PFSK-1 (cell line): ENCODE measurements at regions not wholly inside any gene's neighbourhood (a gene's known extent, or its start where the extent isn't known, plus 50 kb on each side); places are given as distances from the start of the nearest gene placed in this dataset.

ENCODE experiments used
- FOXP2 ChIP-seq: optimal IDR thresholded peaks from 2 replicates; pipeline ENCODE3; 2011; ENCODE audit warnings: borderline replicate concordance, control low read depth, inconsistent platforms; ENCODE audit not compliant: insufficient read depth; ENCODE audit errors: extremely low read length, extremely low read depth
- REST ChIP-seq, 2 experiments: IDR thresholded peaks; 2 replicates each; pipeline versions ENCODE4 v1.6.1 to v1.8.0; 2011 to 2012; ENCODE audit warnings: low read depth in 2 of 2, low read length in 2 of 2, control low read depth in 1 of 2, inconsistent platforms in 1 of 2, mild to moderate bottlenecking in 1 of 2, moderate library complexity in 1 of 2; ENCODE audit not compliant: insufficient read depth in 1 of 2

DNA sequence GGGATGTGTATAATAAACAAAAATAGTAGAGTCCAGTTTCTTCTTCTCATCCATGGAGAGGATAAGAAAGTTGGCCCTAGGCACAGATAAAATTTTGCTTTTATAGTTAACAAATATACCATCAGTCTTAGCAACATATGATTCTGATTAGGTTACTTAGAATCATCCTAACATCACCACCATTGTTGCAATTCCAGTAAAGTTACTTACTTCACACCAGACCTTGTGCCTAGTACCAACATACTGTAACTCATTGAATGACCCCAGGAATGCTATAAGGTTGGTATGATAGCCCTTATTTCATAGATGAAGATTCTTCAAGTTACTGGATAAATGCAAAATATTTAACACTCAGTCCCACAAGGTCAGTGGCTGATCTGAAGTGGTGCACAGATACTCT is 183.8 kb upstream of the ATP2B1 start:
- TF ChIP-seq FOXP2, result no peak
- TF ChIP-seq REST (IDR thresholded peaks at IDR 0.05; ENCODE audit: insufficient read depth in 1 of 2, low read depth in 2 of 2, low read length in 2 of 2), result no peak
